H9 (cell line): ENCODE measurements at regions not wholly inside any gene's neighbourhood (a gene's known extent, or its start where the extent isn't known, plus 50 kb on each side); places are given as distances from the start of the nearest gene placed in this dataset.

Source experiments
- DNase-seq: peaks from one replicate; pipeline ENCODE4 v3.0.0-alpha.2; 2017
- H2AFZ ChIP-seq: one replicate; pipeline ENCODE4 v1.6.1; 2013; ENCODE audit warnings: mild to moderate bottlenecking, low read length, control low read depth, moderate library complexity
- H2AK5ac ChIP-seq: 2 replicates; pipeline ENCODE4 v1.6.1; 2013; ENCODE audit warnings: low read length, control low read depth, mixed read lengths; ENCODE audit not compliant: insufficient read length
- H2BK120ac ChIP-seq: one replicate; pipeline ENCODE4 v1.6.1; 2013; ENCODE audit warnings: low read depth, mild to moderate bottlenecking, low read length, control low read depth, inconsistent platforms; ENCODE audit not compliant: poor library complexity, severe bottlenecking
- H2BK12ac ChIP-seq: 2 replicates; pipeline ENCODE4 v1.6.1; 2013; ENCODE audit warnings: low read length, control low read depth, mixed read lengths, low read depth; ENCODE audit not compliant: insufficient read length
- H2BK15ac ChIP-seq: 2 replicates; pipeline ENCODE4 v1.6.1; 2013; ENCODE audit warnings: low read depth, low read length, control low read depth
- H2BK20ac ChIP-seq: one replicate; pipeline ENCODE4 v1.6.1; 2013; ENCODE audit warnings: low read depth, mild to moderate bottlenecking, low read length, control low read depth, inconsistent platforms; ENCODE audit not compliant: poor library complexity, severe bottlenecking
- H2BK5ac ChIP-seq: 2 replicates; pipeline ENCODE4 v1.6.1; 2013; ENCODE audit warnings: low read length, control low read depth, mixed read lengths; ENCODE audit not compliant: insufficient read length
- H3K14ac ChIP-seq: 2 replicates; pipeline ENCODE4 v1.6.1; 2013; ENCODE audit warnings: low read length, control low read depth; ENCODE audit not compliant: insufficient read depth
- H3K18ac ChIP-seq: 2 replicates; pipeline ENCODE4 v1.6.1; 2013; ENCODE audit warnings: low read depth, mild to moderate bottlenecking, mixed read lengths, low read length, control low read depth; ENCODE audit not compliant: insufficient read length
- H3K23ac ChIP-seq: 2 replicates; pipeline ENCODE4 v1.6.1; 2013; ENCODE audit warnings: low read length, control low read depth, mixed read lengths, low read depth; ENCODE audit not compliant: insufficient read length
- H3K23me2 ChIP-seq: 2 replicates; pipeline ENCODE4 v1.6.1; 2013; ENCODE audit warnings: low read depth, mild to moderate bottlenecking, mixed read lengths, low read length, control low read depth; ENCODE audit not compliant: insufficient read length, poor library complexity, severe bottlenecking
- H3K27ac ChIP-seq: 2 replicates; pipeline ENCODE4 v1.5.1; 2013; ENCODE audit warnings: low read length, control low read depth, mixed read lengths, low read depth; ENCODE audit not compliant: insufficient read length
- H3K27me3 ChIP-seq: 2 replicates; pipeline ENCODE4 v1.6.1; 2013; ENCODE audit warnings: low read length, control low read depth, inconsistent platforms; ENCODE audit not compliant: insufficient read depth
- H3K4ac ChIP-seq: 2 replicates; pipeline ENCODE4 v1.6.1; 2013; ENCODE audit warnings: low read depth, mild to moderate bottlenecking, control low read depth, inconsistent platforms, low read length, moderate library complexity
- H3K4me1 ChIP-seq: 2 replicates; pipeline ENCODE4 v1.6.1; 2013; ENCODE audit warnings: low read length, control low read depth, inconsistent platforms; ENCODE audit not compliant: insufficient read depth
- H3K4me2 ChIP-seq: 2 replicates; pipeline ENCODE4 v1.6.1; 2013; ENCODE audit warnings: low read length, control low read depth, mixed read lengths; ENCODE audit not compliant: insufficient read length, insufficient read depth
- H3K56ac ChIP-seq: 2 replicates; pipeline ENCODE4 v1.6.1; 2013; ENCODE audit warnings: low read depth, mild to moderate bottlenecking, mixed read lengths, low read length, control low read depth; ENCODE audit not compliant: insufficient read length
- H3K79me1 ChIP-seq: 2 replicates; pipeline ENCODE4 v1.6.1; 2013; ENCODE audit warnings: low read depth, mild to moderate bottlenecking, moderate library complexity, low read length, control low read depth, inconsistent platforms; ENCODE audit not compliant: insufficient read depth, poor library complexity, severe bottlenecking
- H3K79me2 ChIP-seq: 2 replicates; pipeline ENCODE4 v1.6.1; 2013; ENCODE audit warnings: low read length, control low read depth, inconsistent platforms; ENCODE audit not compliant: insufficient read depth
- H3K9ac ChIP-seq: 2 replicates; pipeline ENCODE4 v1.6.1; 2013; ENCODE audit warnings: low read length, control low read depth, mixed read lengths; ENCODE audit not compliant: insufficient read length; ENCODE audit errors: extremely low read depth
- H3K9me3 ChIP-seq: one replicate; pipeline ENCODE4 v1.6.1; 2013; ENCODE audit warnings: low read depth, low read length, inconsistent platforms; ENCODE audit not compliant: control insufficient read depth
- H3T11ph ChIP-seq: one replicate; pipeline ENCODE4 v1.6.1; 2013; ENCODE audit warnings: mild to moderate bottlenecking, low read length, control low read depth, inconsistent platforms
- H4K20me1 ChIP-seq: one replicate; pipeline ENCODE4 v1.6.1; 2013; ENCODE audit not compliant: control insufficient read depth, insufficient read length, insufficient read depth
- H4K5ac ChIP-seq: 2 replicates; pipeline ENCODE4 v1.6.1; 2013; ENCODE audit warnings: low read depth, mild to moderate bottlenecking, mixed read lengths, low read length, control low read depth; ENCODE audit not compliant: insufficient read length
- H4K8ac ChIP-seq: replicated peaks from 2 replicates; pipeline ENCODE4 v1.6.1; 2013; ENCODE audit warnings: low read length, control low read depth, mixed read lengths, low read depth; ENCODE audit not compliant: insufficient read length
- H4K91ac ChIP-seq: 2 replicates; pipeline ENCODE4 v1.6.1; 2013; ENCODE audit warnings: low read depth, mild to moderate bottlenecking, moderate library complexity, mixed read lengths, low read length, control low read depth; ENCODE audit not compliant: insufficient read length
- H3K27ac Mint-ChIP-seq, 3 experiments: 2 replicates in 2 of 3; 3 replicates in 1 of 3; pipeline ENCODE4 v1.8.0; 2020 to 2021; ENCODE audit warnings: mixed read lengths in 3 of 3, mild to moderate bottlenecking in 1 of 3, moderate library complexity in 1 of 3
- H3K27me3 Mint-ChIP-seq: 2 replicates; pipeline ENCODE4 v1.8.0; 2021; ENCODE audit warnings: low read depth, mild to moderate bottlenecking, moderate library complexity, mixed read lengths
- H3K36me3 Mint-ChIP-seq, 3 experiments: 2 replicates in 2 of 3; 3 replicates in 1 of 3; pipeline ENCODE4 v1.8.0; 2020 to 2021; ENCODE audit warnings: low read depth in 3 of 3, mixed read lengths in 3 of 3; ENCODE audit not compliant: insufficient read depth in 1 of 3
- H3K4me1 Mint-ChIP-seq, 2 experiments: 2 replicates each; pipeline ENCODE4 v1.8.0; 2020; ENCODE audit warnings: mixed read lengths in 2 of 2
- H3K4me3 Mint-ChIP-seq, 2 experiments: 2 replicates in 1 of 2; 3 replicates in 1 of 2; pipeline ENCODE4 v1.8.0; 2020 to 2021; ENCODE audit warnings: mild to moderate bottlenecking in 2 of 2, mixed read lengths in 2 of 2, moderate library complexity in 1 of 2
- H3K9me3 Mint-ChIP-seq, 2 experiments: 2 replicates in 1 of 2; 3 replicates in 1 of 2; pipeline ENCODE4 v1.8.0; 2020; ENCODE audit warnings: mild to moderate bottlenecking in 2 of 2, mixed read lengths in 2 of 2, moderate library complexity in 1 of 2
- WGBS: extraction: QIAGEN DNeasy Blood & Tissue Kit; methylation state at CpG from one replicate; pipeline ENCODE4 v1.1.7; 2013; ENCODE audit warnings: missing lambda C conversion rate, low lambda C conversion rate, mixed read lengths; ENCODE audit not compliant: insufficient read length; ENCODE audit errors: extremely low coverage; 5-methylcytosine and 5-hydroxymethylcytosine counted together
- TF ChIP-seq, protein P1 (sequence below): fragments of 200-600 bp; sonication (generic); conservative IDR thresholded peaks from 3 replicates; pipeline ENCODE4 v1.8.0; 2021; ENCODE audit warnings: antibody characterized with exemption, mild to moderate bottlenecking

DNA sequence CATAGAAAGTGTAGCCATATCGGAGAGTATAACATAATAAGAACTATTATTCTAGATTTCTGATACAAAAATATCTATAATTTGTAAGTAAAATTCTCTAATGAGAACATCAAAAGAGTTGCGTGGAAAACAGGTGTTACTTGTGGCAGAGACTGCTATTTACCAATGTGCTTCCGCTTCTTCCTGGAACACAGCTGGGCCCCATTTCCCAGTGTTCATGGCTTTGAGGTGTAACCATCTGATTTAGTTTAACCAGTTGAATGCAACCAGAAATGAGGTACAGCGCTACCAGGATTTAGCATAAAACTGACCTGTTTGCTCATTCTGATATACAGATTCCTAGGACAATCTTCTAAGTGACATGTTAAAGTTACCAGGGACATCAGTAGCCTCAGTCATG, 1055.2 kb downstream of the IGSF11 start:
- Histone ChIP-seq H3K4me2 (no peak overlapping the region), H4K8ac (no peak overlapping the region), H3K18ac (no peak overlapping the region), H2BK120ac (no peak overlapping the region), H3K23me2 (no peaks in the 10 kb centered on the region), H3K4ac (no peak overlapping the region), H3K9ac (no peak overlapping the region), H2BK20ac (no peak overlapping the region), H3K56ac (no peak overlapping the region), H3K4me1 (no peaks in the 10 kb centered on the region), H3K27me3 (no peaks in the 10 kb centered on the region), H2BK15ac (no peak overlapping the region), H2BK5ac (no peak overlapping the region), H3K79me1 (no peaks in the 10 kb centered on the region), H3K14ac (no peak overlapping the region), H3K9me3 (no peaks in the 10 kb centered on the region), H4K91ac (no peak overlapping the region), H3K27ac (no peak overlapping the region), H2BK12ac (no peak overlapping the region), H2AFZ (no peak overlapping the region), H4K20me1 (no peaks in the 10 kb centered on the region), H3T11ph (no peak overlapping the region), H4K5ac (no peak overlapping the region), H3K79me2 (no peaks in the 10 kb centered on the region), H3K23ac (no peak overlapping the region), H2AK5ac (no peak overlapping the region)
- no peak overlapping the region for H3K27ac Mint-ChIP-seq
- TF ChIP-seq, protein P1, sequence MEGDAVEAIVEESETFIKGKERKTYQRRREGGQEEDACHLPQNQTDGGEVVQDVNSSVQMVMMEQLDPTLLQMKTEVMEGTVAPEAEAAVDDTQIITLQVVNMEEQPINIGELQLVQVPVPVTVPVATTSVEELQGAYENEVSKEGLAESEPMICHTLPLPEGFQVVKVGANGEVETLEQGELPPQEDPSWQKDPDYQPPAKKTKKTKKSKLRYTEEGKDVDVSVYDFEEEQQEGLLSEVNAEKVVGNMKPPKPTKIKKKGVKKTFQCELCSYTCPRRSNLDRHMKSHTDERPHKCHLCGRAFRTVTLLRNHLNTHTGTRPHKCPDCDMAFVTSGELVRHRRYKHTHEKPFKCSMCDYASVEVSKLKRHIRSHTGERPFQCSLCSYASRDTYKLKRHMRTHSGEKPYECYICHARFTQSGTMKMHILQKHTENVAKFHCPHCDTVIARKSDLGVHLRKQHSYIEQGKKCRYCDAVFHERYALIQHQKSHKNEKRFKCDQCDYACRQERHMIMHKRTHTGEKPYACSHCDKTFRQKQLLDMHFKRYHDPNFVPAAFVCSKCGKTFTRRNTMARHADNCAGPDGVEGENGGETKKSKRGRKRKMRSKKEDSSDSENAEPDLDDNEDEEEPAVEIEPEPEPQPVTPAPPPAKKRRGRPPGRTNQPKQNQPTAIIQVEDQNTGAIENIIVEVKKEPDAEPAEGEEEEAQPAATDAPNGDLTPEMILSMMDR = no peak
- H3K4me3 Mint-ChIP-seq = no peak overlapping the region
- H3K27me3 Mint-ChIP-seq = no peaks in the 10 kb centered on the region
- DNase-seq = no peak
- WGBS = no CpG with 5 or more reads among the region's 4 CpGs
- no peaks in the 10 kb centered on the region for H3K36me3 Mint-ChIP-seq
- H3K4me1 Mint-ChIP-seq = no peaks in the 10 kb centered on the region
- H3K9me3 Mint-ChIP-seq = no peaks in the 10 kb centered on the region
